ENCODE measurements at regions not wholly inside any gene's neighbourhood (a gene's known extent, or its start where the extent isn't known, plus 50 kb on each side); places are given as distances from the start of the nearest gene placed in this dataset.

DNA sequence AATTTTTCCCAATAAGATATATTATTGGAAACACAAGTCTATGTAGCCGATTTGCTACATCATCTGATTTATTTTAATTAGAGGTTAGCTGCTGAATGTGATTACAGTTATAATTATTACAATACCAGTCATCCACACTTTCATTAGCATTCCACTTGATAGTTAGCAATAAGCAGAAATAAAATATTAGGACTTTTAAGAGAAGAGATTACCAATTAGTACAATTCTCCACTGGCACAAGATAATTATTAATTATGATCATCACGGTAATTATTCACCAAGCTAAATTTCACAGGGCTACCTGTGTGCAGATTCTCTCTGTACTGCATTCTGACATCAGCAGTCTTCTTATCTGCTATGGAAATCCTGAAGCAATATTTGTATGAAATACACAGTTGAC, 474.7 kb downstream of the TLE4 start:
- no TSS peak for BruUV-seq (replicated peaks)
- TF ChIP-seq, protein P1, sequence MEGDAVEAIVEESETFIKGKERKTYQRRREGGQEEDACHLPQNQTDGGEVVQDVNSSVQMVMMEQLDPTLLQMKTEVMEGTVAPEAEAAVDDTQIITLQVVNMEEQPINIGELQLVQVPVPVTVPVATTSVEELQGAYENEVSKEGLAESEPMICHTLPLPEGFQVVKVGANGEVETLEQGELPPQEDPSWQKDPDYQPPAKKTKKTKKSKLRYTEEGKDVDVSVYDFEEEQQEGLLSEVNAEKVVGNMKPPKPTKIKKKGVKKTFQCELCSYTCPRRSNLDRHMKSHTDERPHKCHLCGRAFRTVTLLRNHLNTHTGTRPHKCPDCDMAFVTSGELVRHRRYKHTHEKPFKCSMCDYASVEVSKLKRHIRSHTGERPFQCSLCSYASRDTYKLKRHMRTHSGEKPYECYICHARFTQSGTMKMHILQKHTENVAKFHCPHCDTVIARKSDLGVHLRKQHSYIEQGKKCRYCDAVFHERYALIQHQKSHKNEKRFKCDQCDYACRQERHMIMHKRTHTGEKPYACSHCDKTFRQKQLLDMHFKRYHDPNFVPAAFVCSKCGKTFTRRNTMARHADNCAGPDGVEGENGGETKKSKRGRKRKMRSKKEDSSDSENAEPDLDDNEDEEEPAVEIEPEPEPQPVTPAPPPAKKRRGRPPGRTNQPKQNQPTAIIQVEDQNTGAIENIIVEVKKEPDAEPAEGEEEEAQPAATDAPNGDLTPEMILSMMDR (IDR thresholded peaks at IDR 0.05; ENCODE audit: unreplicated experiment): no peak
- no peaks in the 10 kb centered on the region for H3K4me1 Mint-ChIP-seq (ENCODE audit: low read depth, unreplicated experiment)
- no peaks in the 10 kb centered on the region for H3K9me3 Mint-ChIP-seq (ENCODE audit: low read depth, unreplicated experiment)
- H3K27me3 Mint-ChIP-seq (ENCODE audit: unreplicated experiment): no peaks in the 10 kb centered on the region
- no peak for DNase-seq
- no peak overlapping the region for H3K27ac Mint-ChIP-seq (ENCODE audit: unreplicated experiment)
- intact Hi-C loops (cut with micrococcal nuclease; ENCODE audit: unreplicated experiment): no loop called here
- CTCF ChIA-PET: no interaction called here
- no peaks in the 10 kb centered on the region for H3K36me3 Mint-ChIP-seq (ENCODE audit: insufficient read depth, unreplicated experiment)
- H3K4me3 Mint-ChIP-seq (ENCODE audit: low read depth, unreplicated experiment): no peak overlapping the region

DNA sequence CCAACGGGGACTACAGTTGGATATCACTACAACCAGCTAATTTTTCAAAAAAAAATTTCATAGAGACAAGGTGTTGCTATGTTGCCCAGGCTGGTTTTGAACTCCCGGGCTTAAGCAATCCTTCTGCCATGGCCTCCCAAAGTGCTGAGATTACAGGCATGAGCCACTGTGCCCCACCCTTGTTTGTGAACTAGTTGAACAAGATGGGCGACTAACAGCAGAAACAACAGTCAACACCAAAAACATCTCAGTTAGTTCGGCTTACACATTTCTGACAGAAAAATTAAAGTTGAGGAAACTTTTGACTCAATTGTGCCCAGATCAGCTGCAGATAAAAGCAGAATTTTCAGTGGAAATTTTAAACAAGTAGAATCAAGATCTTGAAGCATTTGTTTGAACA, 470.1 kb downstream of the TLE4 start:
- BruUV-seq (replicated peaks): no TSS peak
- no peaks in the 10 kb centered on the region for H3K9me3 Mint-ChIP-seq (ENCODE audit: low read depth, unreplicated experiment)
- H3K36me3 Mint-ChIP-seq (ENCODE audit: insufficient read depth, unreplicated experiment): no peaks in the 10 kb centered on the region
- no peak for DNase-seq
- no peak overlapping the region for H3K27ac Mint-ChIP-seq (ENCODE audit: unreplicated experiment)
- intact Hi-C loops (cut with micrococcal nuclease; ENCODE audit: unreplicated experiment): no loop called here
- H3K27me3 Mint-ChIP-seq (ENCODE audit: unreplicated experiment): no peaks in the 10 kb centered on the region
- TF ChIP-seq, protein P1 (IDR thresholded peaks at IDR 0.05; ENCODE audit: unreplicated experiment): no peak
- H3K4me1 Mint-ChIP-seq (ENCODE audit: low read depth, unreplicated experiment): no peaks in the 10 kb centered on the region
- no peak overlapping the region for H3K4me3 Mint-ChIP-seq (ENCODE audit: low read depth, unreplicated experiment)
- CTCF ChIA-PET: no interaction called here

DNA sequence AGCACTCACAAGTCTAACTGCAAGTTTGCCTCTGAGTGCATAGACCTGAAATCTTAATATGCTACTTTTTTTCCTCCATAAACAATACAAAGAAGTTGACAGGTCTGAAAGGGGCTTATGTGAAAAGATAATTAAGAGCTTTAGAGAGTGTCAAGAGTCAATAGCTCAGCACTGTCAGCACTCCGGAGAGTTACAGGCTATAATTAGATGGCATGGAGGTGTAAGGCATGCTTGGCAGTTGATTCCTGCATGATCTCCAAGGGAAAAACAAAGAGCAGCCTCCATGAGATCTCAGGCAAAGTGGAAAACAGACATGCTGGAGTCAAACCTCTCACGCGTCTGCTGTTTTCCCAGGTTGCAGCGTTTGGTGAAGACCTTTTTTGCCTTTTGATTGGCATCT, 468.7 kb downstream of the TLE4 start:
- CTCF ChIA-PET: no interaction called here
- intact Hi-C loops (cut with micrococcal nuclease; ENCODE audit: unreplicated experiment): no loop called here
- BruUV-seq (replicated peaks): no TSS peak
- Mint-ChIP-seq H3K36me3 (ENCODE audit: insufficient read depth, unreplicated experiment) (no peaks in the 10 kb centered on the region), H3K4me1 (ENCODE audit: low read depth, unreplicated experiment) (no peaks in the 10 kb centered on the region), H3K9me3 (ENCODE audit: low read depth, unreplicated experiment) (no peaks in the 10 kb centered on the region), H3K4me3 (ENCODE audit: low read depth, unreplicated experiment) (no peak overlapping the region), H3K27ac (ENCODE audit: unreplicated experiment) (no peak overlapping the region), H3K27me3 (ENCODE audit: unreplicated experiment) (no peaks in the 10 kb centered on the region)
- DNase-seq: no peak
- TF ChIP-seq, protein P1 (IDR thresholded peaks at IDR 0.05; ENCODE audit: unreplicated experiment): no peak

GRCh38 chr9:80030801-80031200, 459.0 kb downstream of the TLE4 start:
- Mint-ChIP-seq H3K36me3 (ENCODE audit: insufficient read depth, unreplicated experiment) (no peaks in the 10 kb centered on the region), H3K27ac (ENCODE audit: unreplicated experiment) (no peak overlapping the region), H3K4me3 (ENCODE audit: low read depth, unreplicated experiment) (no peak overlapping the region), H3K27me3 (ENCODE audit: unreplicated experiment) (no peaks in the 10 kb centered on the region), H3K9me3 (ENCODE audit: low read depth, unreplicated experiment) (peaks cover 4% of the 10 kb centered on the region), H3K4me1 (ENCODE audit: low read depth, unreplicated experiment) (no peaks in the 10 kb centered on the region)
- intact Hi-C loops (cut with micrococcal nuclease; ENCODE audit: unreplicated experiment): no loop called here
- TF ChIP-seq, protein P1 (IDR thresholded peaks at IDR 0.05; ENCODE audit: unreplicated experiment): no peak
- no peak for DNase-seq
- CTCF ChIA-PET: no interaction called here
- no TSS peak for BruUV-seq (replicated peaks)

GRCh38 chr9:80028501-80028900, 456.7 kb downstream of the TLE4 start:
- intact Hi-C loops (cut with micrococcal nuclease; ENCODE audit: unreplicated experiment): no loop called here
- H3K27ac Mint-ChIP-seq (ENCODE audit: unreplicated experiment): no peak overlapping the region

More at GRCh38 chr9:80028501-80028900, 456.7 kb downstream of the TLE4 start:
- Mint-ChIP-seq H3K36me3 (ENCODE audit: insufficient read depth, unreplicated experiment) (no peaks in the 10 kb centered on the region), H3K4me1 (ENCODE audit: low read depth, unreplicated experiment) (no peaks in the 10 kb centered on the region), H3K9me3 (ENCODE audit: low read depth, unreplicated experiment) (peaks cover 4% of the 10 kb centered on the region), H3K27me3 (ENCODE audit: unreplicated experiment) (no peaks in the 10 kb centered on the region), H3K4me3 (ENCODE audit: low read depth, unreplicated experiment) (no peak overlapping the region)
- CTCF ChIA-PET: no interaction called here
- no TSS peak for BruUV-seq (replicated peaks)
- TF ChIP-seq, protein P1 (IDR thresholded peaks at IDR 0.05; ENCODE audit: unreplicated experiment): no peak
- DNase-seq: no peak
